Neural progenitor cell (in vitro differentiated cells): ENCODE measurements at regions not wholly inside any gene's neighbourhood (a gene's known extent, or its start where the extent isn't known, plus 50 kb on each side); places are given as distances from the start of the nearest gene placed in this dataset.

Experiments
- CTCF ChIP-seq: fragments of 200-600 bp; sonication (generic); IDR thresholded peaks from 2 replicates; pipeline ENCODE4 v1.5.1; 2017; ENCODE audit warnings: antibody characterized with exemption, mild to moderate bottlenecking
- EZH2 ChIP-seq: fragments of 200-600 bp; sonication (generic); IDR thresholded peaks from 2 replicates; pipeline ENCODE4 v1.6.1; 2017; ENCODE audit warnings: antibody characterized with exemption, mild to moderate bottlenecking, moderate library complexity
- EZH2phosphoT487 ChIP-seq: fragments of 200-600 bp; sonication (generic); IDR thresholded peaks from 2 replicates; pipeline ENCODE4 v1.6.1; 2017; ENCODE audit warnings: antibody characterized with exemption

- TF ChIP-seq CTCF (no peak), EZH2phosphoT487 (no peak), EZH2 (no peak)
Observed at GRCh38 chr4:20101831-20102230, 149.9 kb upstream of the SLIT2 start.
